GM12864 (cell line): ENCODE measurements at regions not wholly inside any gene's neighbourhood (a gene's known extent, or its start where the extent isn't known, plus 50 kb on each side); places are given as distances from the start of the nearest gene placed in this dataset.

ENCODE experiments used
- DNase-seq: peaks from one replicate; pipeline ENCODE4 v3.0.0-alpha.2; 2011; ENCODE audit warnings: low read depth
- H3K4me3 ChIP-seq: 2 replicates; pipeline ENCODE4 v1.5.1; 2011; ENCODE audit warnings: mild to moderate bottlenecking, low read depth, low read length, control low read depth
- CTCF ChIP-seq: IDR thresholded peaks from 2 replicates; pipeline ENCODE4 v1.5.1; 2011; ENCODE audit warnings: low read depth, mild to moderate bottlenecking, moderate library complexity, low read length, control low read depth, inconsistent platforms; ENCODE audit errors: missing control alignments

GRCh38 chr3:197353001-197353866, 54.8 kb upstream of the DLG1 start:
- no peak overlapping the region for H3K4me3 ChIP-seq
- TF ChIP-seq CTCF = no peak
- no peak for DNase-seq

GRCh38 chr3:197352382-197352781, 54.0 kb upstream of the DLG1 start:
- no peak for DNase-seq
- H3K4me3 ChIP-seq = no peak overlapping the region
- no peak for TF ChIP-seq CTCF

GRCh38 chr3:197350446-197350845, 52.0 kb upstream of the DLG1 start:
- H3K4me3 ChIP-seq = no peak overlapping the region
- TF ChIP-seq CTCF = no peak
- DNase-seq = no peak

GRCh38 chr3:197349368-197349767, 51.0 kb upstream of the DLG1 start:
- no peak for DNase-seq
- H3K4me3 ChIP-seq = no peak overlapping the region
- no peak for TF ChIP-seq CTCF
